ENCODE measurements at regions not wholly inside any gene's neighbourhood (a gene's known extent, or its start where the extent isn't known, plus 50 kb on each side); places are given as distances from the start of the nearest gene placed in this dataset.

GRCh38 chr5:84816746-84817547, 432.3 kb upstream of the EDIL3 start:
- Histone ChIP-seq H3K4me3 (no peak overlapping the region), H3K27ac (ENCODE audit: control insufficient read depth, insufficient read depth) (no peak overlapping the region), H3K27me3 (replicated peaks in 1 of 2; ENCODE audit: control insufficient read depth in 2 of 2, insufficient read depth in 2 of 2, low read length in 1 of 2) (no peaks in the 10 kb centered on the region), H3K4me1 (ENCODE audit: control insufficient read depth, insufficient read depth, low read length) (no peaks in the 10 kb centered on the region), H3K4me2 (ENCODE audit: control insufficient read depth, insufficient read depth) (no peak overlapping the region), H3K9me3 (replicated peaks; ENCODE audit: control insufficient read depth, insufficient read depth, low read length) (no peaks in the 10 kb centered on the region), H2AFZ (ENCODE audit: control insufficient read depth, low read depth, low read length) (no peak overlapping the region), H3K9ac (ENCODE audit: control insufficient read depth, insufficient read depth, low read length) (no peak overlapping the region), H3K36me3 (ENCODE audit: control insufficient read depth in 2 of 2, insufficient read depth in 2 of 2, low read length in 1 of 2) (no peaks in the 10 kb centered on the region), H4K20me1 (ENCODE audit: control insufficient read depth, insufficient read depth) (no peaks in the 10 kb centered on the region), H3K79me2 (ENCODE audit: control insufficient read depth, insufficient read depth, low read length) (no peaks in the 10 kb centered on the region)
- RAD21 ChIA-PET (ENCODE audit: unreplicated experiment): no interaction called here
- no peak for ATAC-seq
- CTCF ChIA-PET: no interaction called here
- DNase-seq (ENCODE audit: low read depth, low spot score): no peak
- TF ChIP-seq EP300 (IDR thresholded peaks at IDR 0.05; ENCODE audit: borderline replicate concordance in 1 of 2, control insufficient read depth in 1 of 2, low read depth in 2 of 2, low read length in 2 of 2) (no peak), RELB (IDR thresholded peaks at IDR 0.05; ENCODE audit: low read depth) (no peak), BHLHE40 (IDR thresholded peaks at IDR 0.05; ENCODE audit: borderline replicate concordance in 1 of 2, low read depth in 2 of 2, low read length in 1 of 2) (no peak), HDAC6 (IDR thresholded peaks at IDR 0.05; ENCODE audit: unreplicated experiment) (no peak), CHD1 (IDR thresholded peaks at IDR 0.05; ENCODE audit: low read depth, low read length) (no peak), EGR1 (IDR thresholded peaks at IDR 0.05; ENCODE audit: borderline replicate concordance in 1 of 2, low read depth in 2 of 2, low read length in 2 of 2) (no peak), USF2 (IDR thresholded peaks at IDR 0.05; ENCODE audit: borderline replicate concordance, low read depth, low read length) (no peak)
- POLR2A ChIA-PET: interaction anchor here (0.6 kb wide), 1 partner anchor 524 kb away, joined by 3 read pairs; no protein-coding TSS in a partner anchor
- 10% methylated on average over 4 of the region's 4 CpGs for WGBS (ENCODE audit: insufficient coverage, insufficient replicate concordance, low lambda C conversion rate, missing lambda C conversion rate)
- in situ Hi-C loops (cut with MboI): no loop called here
- BruUV-seq (replicated peaks): no TSS peak
- SMC1A ChIA-PET (ENCODE audit: uncharacterized antibody, unreplicated experiment): interaction anchor here (1.4 kb wide), 1 partner anchor 10 kb away, joined by 4 read pairs; no protein-coding TSS in a partner anchor
- intact Hi-C loops (cut with micrococcal nuclease; ENCODE audit: unreplicated experiment): no loop called here
- FAIRE-seq: no peak
